IMR-90 (cell line): ENCODE measurements at regions not wholly inside any gene's neighbourhood (a gene's known extent, or its start where the extent isn't known, plus 50 kb on each side); places are given as distances from the start of the nearest gene placed in this dataset.

Experiments used
- CTCF ChIP-seq: conservative IDR thresholded peaks from 2 replicates; pipeline ENCODE4 v1.5.1; 2012; ENCODE audit warnings: mild to moderate bottlenecking, low read depth, low read length, improper control_type of control experiment
- MAFK ChIP-seq: IDR thresholded peaks from 2 replicates; pipeline ENCODE4 v1.6.1; 2012; ENCODE audit warnings: low read depth, low read length, improper control_type of control experiment
- MXI1 ChIP-seq: IDR thresholded peaks from 2 replicates; pipeline ENCODE4 v1.6.1; 2012; ENCODE audit warnings: low read depth, mild to moderate bottlenecking, low read length, moderate library complexity, borderline replicate concordance
- RAD21 ChIP-seq: IDR thresholded peaks from 2 replicates; pipeline ENCODE4 v1.6.1; 2012; ENCODE audit warnings: low read length, improper control_type of control experiment

- TF ChIP-seq MAFK (no peak), MXI1 (no peak), CTCF (no peak), RAD21 (no peak)
These were observed 97.4 kb upstream of the SSTR1 start for GRCh38 chr14:38110258-38110657.
